CD4-positive, alpha-beta T cell treated with Interferon alpha-2 for 1 hour (primary cell): ENCODE measurements at regions not wholly inside any gene's neighbourhood (a gene's known extent, or its start where the extent isn't known, plus 50 kb on each side); places are given as distances from the start of the nearest gene placed in this dataset.
A peak's percentile ranks its signal among the peaks of the same experiment; 100 is the strongest.

ENCODE experiments used
- DNase-seq, 2 donors: peaks; one replicate each; pipeline ENCODE4 v3.0.0-alpha.2; 2020 to 2022

DNA sequence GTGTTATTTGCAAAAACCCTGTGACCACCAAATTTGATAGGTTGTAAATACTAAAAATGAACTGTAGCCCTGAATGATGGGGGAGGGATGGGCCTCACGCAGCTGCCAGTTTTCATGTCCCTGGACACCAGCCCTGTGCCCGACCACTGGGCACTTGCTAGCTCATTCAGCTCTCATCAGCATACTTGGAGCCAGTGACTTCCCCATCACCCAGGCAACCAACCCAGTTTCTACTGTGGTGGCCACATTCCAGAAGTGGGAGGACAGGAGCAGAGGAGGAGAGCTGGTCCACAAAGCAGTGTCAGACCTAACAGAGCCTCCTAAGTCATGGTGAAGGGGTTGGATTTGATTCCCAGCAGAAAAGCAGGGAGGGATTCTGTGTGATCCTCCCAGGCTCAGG is 128.2 kb downstream of the CPEB2 start:
- DNase-seq: no peak

DNA sequence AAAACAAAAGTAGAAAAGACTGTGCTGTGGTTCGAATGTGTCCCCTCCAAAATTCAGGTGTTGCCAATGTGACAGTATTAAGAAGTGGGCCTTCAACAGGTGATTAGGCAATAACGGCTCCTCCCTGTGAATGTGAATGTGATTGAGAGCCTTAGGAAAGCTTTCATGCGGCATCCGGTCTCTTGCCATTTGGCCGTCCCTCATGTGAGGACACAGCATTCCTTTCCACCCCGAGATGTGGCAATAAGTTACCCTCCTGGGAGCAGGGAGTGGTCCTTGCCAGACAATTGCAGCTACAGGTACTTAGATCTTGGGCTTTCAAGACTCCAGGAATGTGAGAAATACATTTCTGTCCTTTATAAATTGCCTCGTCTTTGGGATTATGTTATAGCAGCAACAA is 129.3 kb downstream of the CPEB2 start:
- no peak for DNase-seq

DNA sequence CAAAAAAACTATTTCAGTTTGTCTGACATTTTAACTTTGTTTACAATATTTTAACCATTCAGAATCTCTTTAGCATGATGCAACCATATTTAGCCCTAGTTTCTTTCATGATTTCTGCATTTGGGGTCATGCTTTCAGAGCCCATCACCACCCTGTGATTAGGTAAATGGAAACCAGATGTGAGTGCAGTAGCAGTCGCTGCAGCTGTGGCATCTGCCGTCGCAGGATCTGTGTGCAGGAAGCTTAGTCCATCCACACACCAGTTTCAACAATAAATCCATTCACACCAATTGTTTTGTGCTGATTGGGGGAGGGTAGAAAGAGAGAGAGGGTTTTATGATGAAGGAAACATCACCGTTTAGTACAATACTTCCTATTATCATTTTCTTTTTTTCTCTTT is 130.5 kb downstream of the CPEB2 start:
- no peak for DNase-seq

DNA sequence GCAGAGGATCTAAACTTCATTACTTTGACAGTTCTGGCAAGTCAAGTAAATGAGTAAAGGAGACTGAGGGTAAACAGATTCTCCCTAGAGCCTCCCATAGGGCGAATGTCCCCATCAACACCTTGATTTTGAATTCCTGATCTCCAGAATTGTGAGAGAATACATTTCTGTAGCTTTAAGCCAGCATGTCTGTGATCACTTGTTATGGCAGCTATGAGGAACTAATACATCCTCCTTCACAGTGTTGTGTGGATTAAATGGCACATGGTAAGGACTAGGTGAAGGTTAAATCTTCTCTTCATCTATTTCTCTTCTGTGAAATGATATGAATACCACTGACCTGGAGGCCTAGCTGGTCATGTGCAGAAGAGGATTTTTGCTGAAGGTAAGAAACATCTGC is 137.3 kb downstream of the CPEB2 start:
- DNase-seq: no peak

DNA sequence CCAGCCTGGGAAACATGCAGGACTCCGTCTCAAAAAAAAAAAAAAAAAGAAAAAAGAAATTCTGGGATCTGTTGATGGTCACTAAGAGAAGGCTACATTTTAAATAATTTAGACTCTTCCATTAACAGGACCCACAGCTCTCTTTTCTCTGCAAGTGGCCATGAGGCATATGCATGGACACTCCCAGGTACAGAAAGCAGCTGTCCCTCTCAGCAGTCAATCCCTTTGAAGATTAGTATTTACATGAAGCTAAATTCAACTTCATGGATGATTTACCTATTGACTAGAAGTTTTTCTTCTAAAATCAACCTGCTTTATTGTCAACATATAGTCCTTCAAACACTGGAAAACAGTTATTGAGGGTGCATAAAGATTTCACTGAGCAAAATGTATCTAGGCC is 139.9 kb downstream of the CPEB2 start:
- no peak for DNase-seq

DNA sequence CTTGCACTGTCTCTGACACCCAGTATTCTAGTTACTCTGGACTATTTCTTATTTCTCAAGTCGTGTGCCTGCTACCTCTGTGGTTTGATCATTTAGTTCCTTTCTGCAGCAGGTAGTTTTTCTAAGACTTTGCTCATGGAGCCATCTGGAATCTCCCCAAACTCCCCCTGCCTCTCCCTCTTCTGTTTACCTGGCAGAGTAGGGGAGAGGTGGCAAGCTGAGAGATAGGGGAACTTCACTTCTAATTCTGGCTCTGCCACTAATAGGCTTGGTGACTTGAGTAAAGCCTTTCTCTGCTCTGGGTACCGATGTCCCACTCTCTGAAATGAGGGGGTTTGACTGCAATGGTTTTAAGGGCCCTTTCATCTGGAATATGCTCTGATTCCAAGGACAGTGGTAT is 141.3 kb downstream of the CPEB2 start:
- no peak for DNase-seq

DNA sequence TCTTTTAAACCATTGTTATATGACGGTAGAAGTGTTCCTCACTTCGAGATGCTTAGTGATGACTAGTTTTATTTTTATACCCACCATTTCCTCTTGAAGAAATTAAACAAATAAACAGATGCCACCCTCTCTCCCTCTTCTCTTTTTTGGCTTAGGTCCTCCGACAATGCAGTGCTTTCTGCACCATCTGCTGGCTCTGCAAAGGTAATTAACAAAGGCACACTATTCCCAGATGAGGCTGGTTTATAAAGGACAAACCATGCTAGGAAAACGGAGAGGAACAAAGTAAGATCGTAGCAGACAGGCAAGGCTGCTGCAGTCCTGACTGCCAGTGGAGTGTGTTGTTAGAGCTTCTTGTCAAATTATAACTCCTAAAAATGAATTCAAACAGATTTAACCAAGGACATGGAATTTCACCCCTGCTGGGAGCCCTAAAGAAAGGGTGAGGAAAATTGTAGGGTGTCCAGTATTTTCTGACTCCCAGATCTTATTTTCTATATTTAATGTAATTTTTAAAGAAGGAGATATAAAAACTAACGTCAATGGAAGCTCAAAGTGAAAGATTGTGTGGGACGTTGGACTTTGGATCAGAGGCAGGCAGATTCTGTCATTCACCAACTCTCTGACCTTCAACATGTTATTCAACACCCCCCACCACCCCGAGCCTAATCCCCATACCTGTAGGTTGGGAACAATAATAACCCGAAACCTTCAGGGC is 142.1 kb downstream of the CPEB2 start:
- DNase-seq: no peak

DNA sequence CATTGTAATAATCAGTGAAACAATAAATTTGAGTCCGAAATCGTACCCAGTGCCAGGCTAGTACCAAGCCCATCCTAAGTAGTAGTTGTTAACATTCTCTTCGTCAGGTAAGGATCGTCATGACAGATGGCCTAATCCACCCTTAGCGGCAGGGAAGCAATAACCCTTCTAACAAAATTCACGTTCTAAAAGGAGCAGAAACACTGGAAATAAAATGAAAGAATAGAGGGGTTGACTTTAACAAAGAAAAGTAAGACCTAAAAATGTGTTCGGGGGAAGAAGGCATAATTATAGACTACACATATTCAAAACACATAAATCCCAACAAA is 142.7 kb downstream of the CPEB2 start:
- DNase-seq: no peak

DNA sequence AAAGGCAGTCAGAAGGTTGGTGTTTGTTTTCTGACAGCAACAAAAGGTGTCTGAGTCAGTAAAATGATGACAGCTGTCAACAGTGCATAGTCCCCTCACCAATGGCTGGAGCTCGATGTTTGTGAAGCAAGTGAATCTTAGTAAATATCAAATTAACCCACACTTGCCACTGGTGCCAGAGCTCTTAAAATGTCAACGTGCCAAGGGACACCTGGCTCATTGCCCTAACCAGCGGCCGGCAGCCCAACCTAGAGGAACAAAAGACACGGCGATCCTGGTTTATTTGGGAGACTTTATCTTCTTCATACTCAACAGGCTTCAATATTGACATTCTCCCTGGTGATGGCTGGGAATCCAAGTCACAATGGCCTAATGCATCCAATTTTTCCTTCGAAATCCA is 143.4 kb downstream of the CPEB2 start:
- DNase-seq: no peak

DNA sequence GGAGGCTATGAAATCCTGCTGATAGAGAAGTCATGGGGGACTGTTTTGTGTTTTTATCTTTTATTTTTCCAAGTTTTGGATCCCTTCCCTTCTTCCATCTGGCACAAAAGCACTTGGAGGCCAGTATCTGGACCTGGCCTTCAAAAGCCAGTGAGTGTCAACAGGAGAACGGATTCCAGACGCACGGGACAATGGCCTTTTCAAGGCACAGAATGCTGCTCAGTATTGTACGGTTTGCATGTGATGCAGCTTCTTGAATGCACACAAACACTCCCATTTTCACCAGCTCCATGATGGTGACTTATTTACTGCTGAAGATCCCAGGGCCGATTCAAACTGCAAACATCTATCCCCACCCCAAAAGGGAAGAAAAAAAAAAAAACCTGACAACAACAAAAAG is 145.4 kb downstream of the CPEB2 start:
- no peak for DNase-seq

DNA sequence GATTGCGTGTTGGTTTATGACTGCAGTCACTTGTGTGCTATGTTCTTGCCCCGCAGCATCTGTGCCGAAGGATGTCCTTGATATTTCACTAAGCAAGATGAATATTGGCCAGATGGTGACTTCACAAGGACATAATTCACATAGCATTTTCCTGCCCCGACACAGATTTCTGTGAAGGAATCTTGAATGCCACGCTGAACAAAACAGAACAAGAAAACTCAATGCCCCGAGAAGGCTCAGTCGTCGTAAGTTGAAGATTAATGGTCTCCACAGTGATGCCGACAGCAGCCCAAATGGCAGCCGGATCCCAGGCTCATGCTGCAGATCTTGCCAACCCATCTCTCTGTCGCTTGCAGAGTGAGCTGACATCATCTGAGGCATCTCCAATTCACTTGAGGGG is 145.9 kb downstream of the CPEB2 start:
- no peak for DNase-seq

DNA sequence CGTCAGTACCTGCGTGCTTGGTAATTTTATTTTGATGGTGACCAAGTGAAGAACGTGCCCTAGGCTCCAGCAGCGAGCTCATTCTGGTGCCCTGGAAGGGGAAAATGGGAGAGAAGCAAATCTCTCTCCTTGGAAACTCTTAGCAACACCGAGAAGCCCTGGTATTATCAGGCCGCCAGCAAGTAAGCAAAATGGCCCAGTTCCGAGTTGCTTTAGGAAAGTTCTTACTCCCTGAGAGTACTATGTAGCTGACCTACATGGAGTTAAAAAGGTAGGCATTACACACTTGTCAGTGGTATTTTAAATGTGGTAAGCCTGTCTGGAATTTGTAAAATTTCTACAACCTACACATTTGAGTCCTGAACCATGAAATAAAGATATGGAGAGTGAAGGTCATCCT is 146.4 kb downstream of the CPEB2 start:
- no peak for DNase-seq

DNA sequence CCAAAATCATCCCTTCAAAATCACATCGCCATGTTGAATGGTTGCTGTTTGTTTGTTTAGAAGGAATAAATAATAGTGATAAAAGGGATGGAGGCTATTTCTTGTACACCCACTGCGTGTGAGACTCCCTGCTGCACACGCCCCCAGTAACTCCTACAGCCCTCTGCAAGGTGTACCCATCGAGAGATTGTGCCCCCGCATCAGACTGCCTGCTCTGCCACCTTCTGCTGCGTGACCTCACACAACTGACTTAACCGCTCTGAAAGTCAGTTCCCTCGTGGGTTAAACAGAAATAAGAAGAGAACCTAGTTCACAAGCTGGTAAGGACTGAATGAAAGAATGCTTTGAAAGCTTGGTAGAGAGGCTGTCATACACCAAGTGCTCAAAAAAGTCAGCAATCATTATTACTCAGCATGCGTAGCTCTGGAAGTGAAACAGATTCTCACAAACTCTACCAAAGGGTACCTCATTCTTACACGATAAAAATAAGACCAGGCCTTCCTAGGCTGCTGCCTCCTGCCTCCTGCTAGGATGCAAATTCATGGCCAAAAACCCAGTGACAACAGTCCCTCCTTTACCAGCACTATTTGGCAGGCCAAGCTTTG is 147.1 kb downstream of the CPEB2 start:
- DNase-seq: no peak

DNA sequence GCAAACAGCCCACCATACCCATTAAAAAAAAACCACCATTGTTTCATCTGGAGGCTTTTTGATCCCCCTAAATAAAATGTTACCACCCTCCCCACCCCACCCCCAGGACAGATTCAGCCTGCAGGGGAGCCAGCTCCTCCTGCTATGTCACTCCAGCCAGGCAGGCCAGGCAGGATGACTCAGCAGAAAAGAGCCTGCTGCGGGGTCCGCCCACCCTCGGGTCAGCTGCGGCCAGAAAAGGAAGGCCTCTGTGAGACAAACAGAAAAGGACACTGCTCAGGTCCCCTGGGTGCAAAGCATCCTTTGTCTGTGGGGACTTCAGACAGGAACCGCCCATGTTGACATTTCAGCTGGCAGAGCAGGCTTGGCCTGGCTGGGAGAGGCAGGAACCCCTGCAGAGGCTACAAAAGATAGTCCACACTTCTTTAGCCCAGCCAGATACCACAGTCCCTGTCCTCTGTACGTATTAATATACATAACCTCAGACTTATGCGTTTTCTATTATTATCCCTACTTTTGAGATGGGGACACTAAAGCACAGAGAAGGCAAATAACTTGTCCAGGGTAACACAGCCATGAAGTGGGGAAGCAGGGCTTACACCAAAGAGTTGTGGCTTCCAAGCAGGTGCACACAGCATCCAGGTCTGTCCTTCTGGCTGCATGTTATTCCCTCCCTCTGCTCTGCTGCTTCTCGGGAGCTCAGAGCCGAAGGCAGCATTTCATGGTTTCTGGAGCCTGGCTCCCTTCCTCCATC is 147.7 kb downstream of the CPEB2 start:
- DNase-seq: peak in 1 of 2 donors; percentile 9

DNA sequence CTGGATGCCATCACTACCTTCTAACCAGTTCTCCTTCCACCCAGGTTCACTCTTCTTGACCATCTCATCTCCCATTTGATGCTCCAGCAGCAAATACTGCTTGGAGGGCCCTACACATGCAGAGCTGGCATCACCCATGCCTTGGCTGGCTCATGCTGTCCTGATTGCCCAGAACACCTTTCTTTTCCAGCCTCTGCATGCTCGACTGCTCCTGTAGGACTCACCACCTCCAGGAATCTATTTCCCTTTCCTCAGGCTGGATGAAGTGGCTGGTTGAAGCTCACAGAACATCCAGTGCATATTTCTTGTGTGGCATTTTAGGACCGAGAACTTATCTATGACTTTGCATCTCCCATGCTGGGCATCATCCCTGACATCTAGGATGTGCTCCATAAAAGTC is 148.3 kb downstream of the CPEB2 start:
- no peak for DNase-seq

DNA sequence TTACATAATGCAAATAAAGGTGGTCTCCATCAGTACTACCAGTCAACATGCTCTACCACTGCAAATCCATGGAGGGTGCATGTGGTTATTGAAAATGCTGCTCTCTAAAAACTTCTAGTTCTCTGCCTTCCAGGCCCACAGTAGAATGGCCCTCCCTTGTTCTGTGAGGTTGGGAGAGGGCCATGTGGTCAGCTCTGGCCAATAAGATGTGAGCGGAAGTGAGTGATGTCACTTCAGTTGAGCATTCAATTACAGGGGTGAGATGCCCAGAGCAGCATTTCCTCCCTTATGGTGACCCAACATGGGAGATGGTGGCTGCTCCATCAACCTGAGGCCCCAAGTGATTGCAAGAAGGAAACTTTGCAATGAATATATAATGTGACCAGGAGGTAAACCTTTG is 148.8 kb downstream of the CPEB2 start:
- DNase-seq: no peak

DNA sequence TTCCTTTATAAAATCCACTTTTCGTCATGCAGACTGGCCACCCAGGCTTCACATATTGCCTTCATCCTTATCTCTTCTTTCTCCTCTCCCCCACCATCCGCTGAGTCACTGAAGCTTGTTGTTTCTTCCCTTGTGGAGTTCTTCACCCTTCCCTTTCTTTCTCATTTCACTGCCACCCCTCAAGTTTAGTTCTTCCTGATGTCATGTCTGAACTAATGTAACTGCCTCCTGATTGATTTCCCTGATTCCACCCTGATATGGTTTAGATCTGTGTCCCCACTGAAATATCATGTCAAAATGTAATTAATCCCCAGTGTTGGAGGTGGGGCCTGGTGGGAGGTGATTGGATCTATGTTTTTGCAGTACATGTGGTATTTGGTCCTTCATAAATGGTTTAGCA is 151.4 kb downstream of the CPEB2 start:
- no peak for DNase-seq

DNA sequence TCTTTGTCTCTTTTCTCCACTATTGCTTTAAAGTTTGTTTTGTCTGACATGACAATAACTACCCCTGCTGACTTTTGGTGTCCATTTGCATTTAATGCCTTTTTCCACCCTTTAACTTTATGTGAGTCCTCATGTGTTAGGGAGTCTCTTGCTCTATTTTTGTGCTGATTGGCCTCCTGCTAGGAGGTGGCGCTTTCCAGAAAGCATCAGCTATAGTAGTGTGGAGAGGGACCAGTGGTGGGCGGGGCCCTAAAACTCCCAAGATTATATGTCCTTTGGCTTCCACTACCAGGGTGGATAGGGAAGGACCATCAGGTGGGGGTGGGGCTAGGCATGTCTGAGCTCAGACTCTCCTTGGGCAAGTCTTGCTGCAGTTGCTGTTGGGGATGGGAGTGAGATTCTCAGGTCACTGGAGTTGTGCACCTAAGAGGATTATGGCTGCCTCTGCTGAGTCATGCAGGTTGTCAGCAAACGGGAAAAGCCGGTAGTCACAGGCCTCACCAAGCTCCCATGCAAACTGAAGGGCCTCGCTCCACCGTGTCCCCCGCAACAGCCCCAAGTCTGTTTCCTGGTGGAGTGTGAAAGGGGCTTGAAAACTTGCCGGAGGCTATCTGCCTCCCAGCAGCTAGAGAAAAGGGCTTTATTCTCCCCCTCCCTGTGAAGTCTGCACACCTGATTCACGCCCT is 156.3 kb downstream of the CPEB2 start:
- DNase-seq: no peak

DNA sequence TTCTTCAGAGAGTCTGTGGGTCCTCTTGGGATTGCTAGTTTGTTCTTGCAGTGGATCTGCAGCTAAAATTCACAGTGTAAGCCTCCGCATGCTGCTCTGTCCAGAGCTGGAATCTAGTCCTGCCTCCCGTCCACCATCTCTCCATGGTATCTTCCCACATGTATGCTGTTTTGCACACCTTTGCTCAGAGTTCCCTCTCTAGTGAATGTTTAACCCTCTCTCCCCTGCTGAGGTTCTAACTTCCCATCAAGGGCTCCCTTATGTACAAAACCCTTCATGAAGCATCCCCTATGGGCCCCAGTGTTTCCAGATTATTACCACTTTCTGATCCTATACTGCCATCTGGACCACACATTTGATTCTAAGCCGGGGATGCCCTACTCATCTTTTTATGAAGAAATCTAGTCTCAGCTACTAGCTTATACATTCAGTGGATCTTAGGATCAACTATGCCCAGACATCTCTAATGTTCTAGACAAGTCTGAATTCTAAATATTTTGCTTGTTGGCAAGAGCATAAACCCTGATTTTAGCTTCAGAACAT is 157.3 kb downstream of the CPEB2 start:
- DNase-seq: no peak

DNA sequence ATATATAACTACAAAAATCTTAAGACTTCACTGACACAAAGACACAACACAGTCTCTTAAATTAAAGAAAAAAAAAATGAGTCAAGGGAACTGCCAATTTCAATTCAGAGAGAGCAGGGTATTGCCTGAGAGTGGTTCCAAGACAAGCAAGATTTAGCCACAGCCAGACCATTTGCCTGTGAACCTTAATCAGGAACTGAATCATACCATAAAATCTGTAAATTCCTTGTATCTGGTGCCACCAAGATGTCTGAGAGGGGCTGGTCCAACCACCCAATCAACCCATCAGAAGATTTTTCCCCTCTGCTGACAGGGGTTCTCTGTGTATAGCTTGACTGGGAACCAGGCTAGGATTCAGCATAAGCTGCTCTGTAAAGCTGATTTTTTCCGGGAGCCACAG is 159.2 kb downstream of the CPEB2 start:
- DNase-seq: no peak

DNA sequence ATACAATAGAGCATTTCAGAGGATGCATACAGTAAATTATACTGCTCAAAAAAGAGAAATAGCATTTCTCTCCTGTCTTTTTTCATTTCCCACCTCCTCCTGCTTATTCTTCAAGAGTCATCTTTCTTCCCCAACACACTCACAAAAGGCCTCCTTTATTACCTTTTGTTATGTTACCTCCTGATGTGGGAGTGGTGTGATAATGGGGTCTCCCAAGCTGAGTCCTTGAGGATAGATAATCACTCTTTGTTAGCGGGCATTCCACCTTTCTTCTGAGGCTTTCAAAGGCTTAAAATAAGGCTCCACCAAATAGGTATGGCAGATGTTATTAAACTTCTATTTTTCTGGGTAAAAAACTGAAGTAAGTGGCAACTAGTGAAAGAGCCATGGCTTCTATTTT is 159.8 kb downstream of the CPEB2 start:
- DNase-seq: no peak

DNA sequence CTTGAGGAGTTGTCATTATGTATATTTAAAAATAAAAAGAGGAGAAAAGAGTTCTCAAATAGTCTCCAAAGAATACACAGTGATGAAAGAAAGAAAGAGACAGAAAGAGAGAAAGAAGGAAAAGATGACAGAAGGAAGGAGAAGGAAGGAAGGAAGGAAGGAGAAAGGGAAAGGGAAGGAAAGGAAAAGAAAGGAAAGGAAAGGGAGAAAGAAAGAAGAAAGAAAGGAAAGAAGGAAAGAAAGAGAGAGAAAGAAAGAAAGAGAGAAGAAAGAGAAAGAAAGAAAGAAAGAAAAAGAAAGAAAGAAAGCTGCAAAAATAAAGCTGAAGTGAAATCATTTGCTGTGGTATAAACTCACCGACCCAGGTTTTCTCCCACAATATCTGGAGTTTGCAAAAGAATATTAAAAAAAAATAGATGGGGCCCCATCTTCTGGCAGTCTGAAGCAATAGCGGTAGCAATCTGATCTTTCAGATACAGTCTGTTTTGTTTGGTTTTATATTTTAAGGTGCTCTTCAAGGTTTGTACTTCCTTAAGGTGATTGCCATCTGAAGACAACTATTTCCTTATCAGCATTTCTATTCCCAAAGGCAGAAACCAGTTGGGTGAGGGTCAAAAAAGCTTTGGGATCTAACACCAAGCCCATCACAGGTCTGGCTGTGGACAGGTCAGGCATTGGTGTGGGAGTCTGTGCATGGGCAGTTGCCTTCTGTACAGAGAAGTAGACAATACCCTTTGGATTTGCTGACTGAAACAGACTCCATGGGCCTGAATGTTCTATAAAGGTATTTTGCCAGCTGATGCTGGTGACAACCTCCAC is 160.4 kb downstream of the CPEB2 start:
- peak in 1 of 2 donors; percentile 4 for DNase-seq

DNA sequence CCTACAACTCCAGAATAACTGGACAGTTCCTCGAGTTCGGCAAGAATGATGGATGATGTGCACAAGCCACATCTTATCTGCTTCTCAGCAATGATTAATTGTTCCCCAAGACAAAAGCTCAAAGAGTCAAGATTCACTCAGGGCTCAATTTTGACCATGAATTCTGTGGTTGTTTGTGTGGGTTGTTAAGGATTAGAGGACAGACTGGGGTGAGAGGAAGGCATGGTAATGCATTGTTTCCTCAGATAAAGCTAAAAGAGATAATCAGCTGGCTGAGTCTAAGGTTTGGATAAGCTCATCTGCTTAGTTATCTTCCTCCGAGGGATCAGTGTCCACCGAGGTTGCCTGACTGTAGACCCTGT is 161.0 kb downstream of the CPEB2 start:
- no peak for DNase-seq
